Activated T-cell treated with anti-CD3 and anti-CD28 coated beads, Interleukin-2, amount 50 U/mL, for 4 hours (primary cell): ENCODE measurements at regions not wholly inside any gene's neighbourhood (a gene's known extent, or its start where the extent isn't known, plus 50 kb on each side); places are given as distances from the start of the nearest gene placed in this dataset.

Experiments used
- ATAC-seq, 2 donors: fragments of 200-7000 bp; cut with Tn5 transposase; one replicate each; pipeline ENCODE4 v1.10.0; 2021
- DNase-seq: peaks from one replicate; pipeline ENCODE4 v3.0.0-alpha.2; 2020
- H3K27me3 Mint-ChIP-seq: one replicate; pipeline ENCODE4 v1.8.0; 2021; ENCODE audit warnings: low read depth, mixed read lengths
- H3K36me3 Mint-ChIP-seq: one replicate; pipeline ENCODE4 v1.8.0; 2022; ENCODE audit warnings: mixed read lengths; ENCODE audit not compliant: insufficient read depth
- H3K4me1 Mint-ChIP-seq: one replicate; pipeline ENCODE4 v1.8.0; 2021; ENCODE audit warnings: low read depth, mixed read lengths
- H3K4me3 Mint-ChIP-seq: one replicate; pipeline ENCODE4 v1.8.0; 2021; ENCODE audit warnings: mild to moderate bottlenecking, moderate library complexity, mixed read lengths
- H3K9me3 Mint-ChIP-seq: one replicate; pipeline ENCODE4 v1.8.0; 2021; ENCODE audit warnings: mixed read lengths

GRCh38 chr9:6703898-6704639 is 53.7 kb upstream of the KDM4C start:
- peaks cover 4% of the 10 kb centered on the region for H3K9me3 Mint-ChIP-seq
- peak overlapping the region; percentile 95 for H3K4me3 Mint-ChIP-seq
- H3K4me1 Mint-ChIP-seq = peaks cover 19% of the 10 kb centered on the region
- peak; percentile 88 to 92 for ATAC-seq
- DNase-seq = peak; percentile 83
- no peaks in the 10 kb centered on the region for H3K27me3 Mint-ChIP-seq
- no peaks in the 10 kb centered on the region for H3K36me3 Mint-ChIP-seq

GRCh38 chr9:6702707-6703106 is 55.1 kb upstream of the KDM4C start:
- peak overlapping the region; percentile 95 for H3K4me3 Mint-ChIP-seq
- DNase-seq = no peak
- no peaks in the 10 kb centered on the region for H3K9me3 Mint-ChIP-seq
- H3K4me1 Mint-ChIP-seq = peaks cover 19% of the 10 kb centered on the region
- no peaks in the 10 kb centered on the region for H3K27me3 Mint-ChIP-seq
- H3K36me3 Mint-ChIP-seq = no peaks in the 10 kb centered on the region
- ATAC-seq = no peak

GRCh38 chr9:6696178-6696577 is 50.6 kb upstream of the GLDC start:
- no peaks in the 10 kb centered on the region for H3K4me1 Mint-ChIP-seq
- no peak overlapping the region for H3K4me3 Mint-ChIP-seq
- H3K9me3 Mint-ChIP-seq = no peaks in the 10 kb centered on the region
- no peaks in the 10 kb centered on the region for H3K27me3 Mint-ChIP-seq
- ATAC-seq = no peak
- no peak for DNase-seq
- H3K36me3 Mint-ChIP-seq = no peaks in the 10 kb centered on the region

- no peak for ATAC-seq
- Mint-ChIP-seq H3K4me1 (no peaks in the 10 kb centered on the region), H3K4me3 (no peak overlapping the region), H3K27me3 (no peaks in the 10 kb centered on the region), H3K9me3 (no peaks in the 10 kb centered on the region), H3K36me3 (no peaks in the 10 kb centered on the region)
- no peak for DNase-seq
These were observed 49.7 kb upstream of the GLDC start for GRCh38 chr9:6695121-6695814.
